ENCODE measurements at regions not wholly inside any gene's neighbourhood (a gene's known extent, or its start where the extent isn't known, plus 50 kb on each side); places are given as distances from the start of the nearest gene placed in this dataset.

DNA sequence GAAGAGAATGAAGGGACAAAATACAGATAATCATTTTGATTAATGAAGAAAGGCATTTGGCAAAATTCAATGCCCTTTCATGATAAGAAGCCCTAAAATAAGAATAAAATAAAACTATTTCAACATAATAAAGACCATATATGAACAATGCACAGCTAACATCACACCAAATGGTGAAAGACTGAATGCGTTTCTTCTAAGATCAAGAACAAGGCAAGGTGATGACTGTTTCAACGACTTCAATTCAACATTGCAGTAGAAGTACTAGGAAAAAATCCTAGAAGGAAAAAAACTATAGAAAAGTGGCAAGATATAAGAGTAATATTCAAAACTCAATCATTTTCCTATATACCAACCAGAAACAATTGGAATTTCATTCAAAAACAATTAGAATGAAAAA lies 280.1 kb upstream of the GRM7 start:
- in situ Hi-C loops (cut with HindIII; ENCODE audit: low sequenced_read_pairs): no loop called here
- no peak for DNase-seq (ENCODE audit: low spot score)

GRCh38 chr3:6585360-6585759 lies 275.6 kb upstream of the GRM7 start:
- in situ Hi-C loops (cut with HindIII; ENCODE audit: low sequenced_read_pairs): no loop called here

DNA sequence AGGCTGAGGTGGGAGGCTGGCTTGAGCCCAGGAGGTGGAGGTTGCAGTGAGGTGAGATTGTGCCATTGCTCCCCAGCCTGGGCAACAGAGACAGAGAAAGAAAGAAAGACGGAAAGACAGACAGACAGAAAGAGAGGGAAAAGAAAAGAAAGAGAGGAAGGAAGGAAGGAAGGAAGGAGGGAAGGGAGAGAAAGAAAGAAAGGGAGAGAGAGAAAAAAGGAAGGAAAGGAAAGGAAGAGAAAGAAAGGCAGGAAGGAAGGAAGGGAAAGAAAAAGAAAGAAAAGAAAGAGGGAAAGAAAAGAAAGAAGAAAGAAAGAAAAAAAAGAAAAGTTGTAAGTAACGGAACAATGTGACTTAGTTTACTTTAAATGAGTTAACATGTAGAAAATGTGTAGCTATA lies 260.7 kb upstream of the GRM7 start:
- in situ Hi-C loops (cut with HindIII; ENCODE audit: low sequenced_read_pairs): no loop called here
- no peak for DNase-seq (ENCODE audit: low spot score)

More at GRCh38 chr3:6585360-6585759, 275.6 kb upstream of the GRM7 start:
- DNase-seq (ENCODE audit: low spot score): no peak

GRCh38 chr3:6601374-6601773 lies 259.5 kb upstream of the GRM7 start:
- in situ Hi-C loops (cut with HindIII; ENCODE audit: low sequenced_read_pairs): no loop called here
- DNase-seq (ENCODE audit: low spot score): no peak

DNA sequence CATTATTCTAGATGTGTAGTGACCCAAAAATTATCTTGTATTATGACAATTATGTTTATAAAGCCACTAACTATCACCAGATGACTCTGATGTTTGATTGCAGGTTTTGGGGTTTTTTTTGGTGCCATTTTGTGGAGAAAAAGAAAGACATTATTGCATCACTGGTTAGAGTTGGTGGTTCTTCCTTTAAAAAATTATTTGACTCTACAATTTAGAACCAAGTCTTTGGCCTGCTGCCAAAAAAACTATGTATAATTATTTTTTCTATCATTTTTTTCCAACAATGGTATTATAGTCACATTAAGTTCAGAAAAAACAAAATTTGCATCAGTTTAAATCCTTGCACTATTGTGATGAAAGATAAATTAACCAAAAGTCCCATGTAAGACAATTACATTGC lies 258.6 kb upstream of the GRM7 start:
- DNase-seq (ENCODE audit: low spot score): no peak
- in situ Hi-C loops (cut with HindIII; ENCODE audit: low sequenced_read_pairs): no loop called here

- in situ Hi-C loops (cut with HindIII; ENCODE audit: low sequenced_read_pairs): no loop called here
- DNase-seq (ENCODE audit: low spot score): no peak
Observed at GRCh38 chr3:6605227-6605626, 255.7 kb upstream of the GRM7 start.

- in situ Hi-C loops (cut with HindIII; ENCODE audit: low sequenced_read_pairs): no loop called here
- DNase-seq (ENCODE audit: low spot score): no peak
Observed at GRCh38 chr3:6608843-6609242, 252.1 kb upstream of the GRM7 start.

DNA sequence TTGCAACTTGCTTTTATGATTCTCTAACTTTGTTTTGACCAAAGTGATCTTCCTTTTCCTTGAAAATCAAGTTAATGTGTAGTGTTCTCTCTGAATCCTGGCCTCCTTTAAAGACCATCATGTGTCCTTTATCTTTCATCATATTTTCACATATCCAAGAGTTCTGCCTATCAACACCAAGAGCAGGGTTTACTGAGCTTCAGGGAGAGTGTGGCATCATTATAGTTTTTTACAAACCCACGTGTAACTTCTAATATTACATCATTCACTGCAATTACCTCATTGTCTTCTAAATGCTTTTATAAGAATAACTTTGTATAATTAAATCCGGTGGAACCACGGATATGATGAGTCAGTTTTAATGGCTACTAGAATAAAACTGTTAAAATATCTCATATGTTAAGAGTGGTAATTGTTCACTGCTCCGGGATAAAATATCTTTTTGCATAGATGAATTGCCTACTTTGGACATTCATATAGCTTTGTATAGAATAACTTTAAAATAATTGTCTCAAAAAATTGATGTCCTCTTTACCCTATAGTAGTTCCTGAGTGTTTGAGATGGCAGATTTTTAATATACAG lies 248.8 kb upstream of the GRM7 start:
- in situ Hi-C loops (cut with HindIII; ENCODE audit: low sequenced_read_pairs): no loop called here

DNA sequence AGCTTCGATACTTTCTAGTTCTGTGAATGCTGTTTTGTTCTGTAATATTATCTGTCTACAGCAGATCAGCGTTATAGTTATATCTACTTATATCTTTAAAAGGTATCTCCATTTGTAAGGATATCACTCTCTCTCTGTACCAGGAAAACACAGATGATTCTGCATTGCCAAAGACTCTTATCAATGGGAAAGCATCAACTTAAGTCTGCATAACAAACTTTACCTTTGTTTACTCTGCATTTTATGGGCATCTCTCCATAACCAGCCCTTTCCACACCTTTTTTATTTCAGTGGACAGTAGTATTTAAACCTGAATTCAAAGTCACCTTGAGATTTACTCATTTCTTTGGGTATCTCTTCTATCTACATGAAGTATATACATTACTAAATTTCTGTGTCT lies 238.7 kb upstream of the GRM7 start:
- in situ Hi-C loops (cut with HindIII; ENCODE audit: low sequenced_read_pairs): no loop called here
- DNase-seq (ENCODE audit: low spot score): no peak

More for the DNA sequence above, 248.8 kb upstream of the GRM7 start:
- no peak for DNase-seq (ENCODE audit: low spot score)

DNA sequence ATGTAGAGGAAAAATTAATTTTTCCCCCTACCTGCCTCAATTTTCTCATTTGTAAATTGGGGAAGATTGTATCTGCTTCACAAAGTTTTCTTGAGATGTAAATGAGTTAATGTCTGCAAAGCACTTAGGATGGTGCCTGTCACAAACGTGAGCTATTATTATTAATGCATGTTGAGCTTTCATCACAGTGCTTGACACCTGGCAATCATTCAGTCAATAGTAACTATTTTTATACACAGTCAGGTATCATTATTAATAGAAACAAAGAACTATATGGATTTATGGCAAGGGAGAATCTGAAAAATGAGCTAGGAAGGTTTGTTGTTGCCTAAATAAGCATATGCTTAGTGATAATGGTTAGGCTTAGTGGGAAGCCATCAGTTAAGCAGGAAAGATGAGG lies 238.2 kb upstream of the GRM7 start:
- in situ Hi-C loops (cut with HindIII; ENCODE audit: low sequenced_read_pairs): no loop called here
- DNase-seq (ENCODE audit: low spot score): no peak

GRCh38 chr3:6631376-6631775 lies 229.5 kb upstream of the GRM7 start:
- in situ Hi-C loops (cut with HindIII; ENCODE audit: low sequenced_read_pairs): no loop called here
- no peak for DNase-seq (ENCODE audit: low spot score)

GRCh38 chr3:6640907-6641306 lies 220.0 kb upstream of the GRM7 start:
- in situ Hi-C loops (cut with HindIII; ENCODE audit: low sequenced_read_pairs): no loop called here
- DNase-seq (ENCODE audit: low spot score): no peak

- no peak for DNase-seq (ENCODE audit: low spot score)
- in situ Hi-C loops (cut with HindIII; ENCODE audit: low sequenced_read_pairs): no loop called here
Observed at GRCh38 chr3:6644070-6644929, 216.6 kb upstream of the GRM7 start.

DNA sequence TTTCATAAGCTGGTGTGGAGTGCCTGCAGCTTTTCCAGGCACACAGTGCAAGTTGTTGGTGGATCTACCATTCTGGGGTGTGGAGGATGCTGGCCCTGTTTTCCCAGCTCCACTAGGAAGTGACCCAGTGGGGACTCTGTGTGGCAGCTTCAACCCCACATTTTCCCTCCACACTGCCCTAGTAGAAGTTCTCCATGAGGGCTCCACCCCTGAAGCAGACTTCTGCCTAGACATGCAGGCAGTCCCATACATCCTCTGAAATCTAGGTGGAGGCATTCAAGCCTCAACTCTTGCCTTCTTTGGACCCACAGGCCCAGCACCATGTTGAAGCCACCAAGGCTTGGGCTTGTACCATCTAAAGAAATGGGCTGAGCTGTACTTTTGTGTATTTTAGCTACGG lies 206.2 kb upstream of the GRM7 start:
- DNase-seq (ENCODE audit: low spot score): no peak
- in situ Hi-C loops (cut with HindIII; ENCODE audit: low sequenced_read_pairs): no loop called here

GRCh38 chr3:6655275-6655674 lies 205.6 kb upstream of the GRM7 start:
- DNase-seq (ENCODE audit: low spot score): no peak
- in situ Hi-C loops (cut with HindIII; ENCODE audit: low sequenced_read_pairs): no loop called here

DNA sequence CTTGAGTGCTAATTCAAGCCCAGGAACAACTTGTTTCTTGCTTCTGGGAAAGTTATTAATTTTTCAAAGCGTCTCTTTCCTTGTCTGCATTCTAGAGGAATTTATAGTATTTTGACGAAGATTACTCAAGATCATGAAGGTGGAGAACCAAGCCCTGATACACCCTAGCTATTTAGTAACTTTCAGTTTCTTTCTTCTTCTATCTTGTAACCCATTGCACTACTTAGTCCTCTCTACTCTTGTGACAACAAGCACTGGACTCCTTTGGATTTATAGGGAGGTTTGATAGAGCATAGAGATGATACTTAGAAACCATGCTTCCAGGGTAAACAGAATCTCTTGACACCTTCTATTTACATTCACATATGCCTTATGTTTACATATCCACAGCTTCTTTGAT lies 203.3 kb upstream of the GRM7 start:
- in situ Hi-C loops (cut with HindIII; ENCODE audit: low sequenced_read_pairs): no loop called here
- DNase-seq (ENCODE audit: low spot score): no peak

DNA sequence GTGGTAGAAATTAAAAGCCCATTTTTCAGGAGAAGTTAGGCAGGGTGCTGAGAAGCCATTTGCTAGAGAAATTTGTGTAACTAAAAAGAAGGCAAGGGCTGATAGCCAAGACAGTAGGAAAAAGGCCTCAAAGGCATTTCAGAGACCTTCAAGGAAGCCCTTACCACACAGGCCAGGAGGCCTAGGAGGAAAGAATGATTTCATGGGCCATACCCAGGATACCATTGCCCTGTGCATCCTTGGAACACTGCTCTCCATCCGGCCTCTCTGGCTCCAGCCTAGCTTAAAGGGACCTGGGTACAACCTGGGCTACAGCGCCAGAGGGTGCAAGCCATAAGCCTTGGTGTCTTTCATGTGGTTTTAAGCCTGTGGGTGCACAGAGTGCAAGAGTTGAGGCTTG lies 193.6 kb upstream of the GRM7 start:
- DNase-seq (ENCODE audit: low spot score): no peak
- in situ Hi-C loops (cut with HindIII; ENCODE audit: low sequenced_read_pairs): no loop called here

- DNase-seq (ENCODE audit: low spot score): no peak
- in situ Hi-C loops (cut with HindIII; ENCODE audit: low sequenced_read_pairs): no loop called here
Observed at GRCh38 chr3:6671363-6671762, 189.6 kb upstream of the GRM7 start.

- in situ Hi-C loops (cut with HindIII; ENCODE audit: low sequenced_read_pairs): no loop called here
- DNase-seq (ENCODE audit: low spot score): no peak
Observed at GRCh38 chr3:6679510-6679909, 181.4 kb upstream of the GRM7 start.

GRCh38 chr3:6680119-6680806 lies 180.7 kb upstream of the GRM7 start:
- in situ Hi-C loops (cut with HindIII; ENCODE audit: low sequenced_read_pairs): no loop called here
- DNase-seq (ENCODE audit: low spot score): no peak

Measured in G401 (cell line).